H9 (cell line): ENCODE measurements at regions not wholly inside any gene's neighbourhood (a gene's known extent, or its start where the extent isn't known, plus 50 kb on each side); places are given as distances from the start of the nearest gene placed in this dataset.

Experiments
- DNase-seq: peaks from one replicate; pipeline ENCODE4 v3.0.0-alpha.2; 2017
- H2AFZ ChIP-seq: one replicate; pipeline ENCODE4 v1.6.1; 2013; ENCODE audit warnings: mild to moderate bottlenecking, low read length, control low read depth, moderate library complexity
- H2AK5ac ChIP-seq: 2 replicates; pipeline ENCODE4 v1.6.1; 2013; ENCODE audit warnings: low read length, control low read depth, mixed read lengths; ENCODE audit not compliant: insufficient read length
- H2BK120ac ChIP-seq: one replicate; pipeline ENCODE4 v1.6.1; 2013; ENCODE audit warnings: low read depth, mild to moderate bottlenecking, low read length, control low read depth, inconsistent platforms; ENCODE audit not compliant: poor library complexity, severe bottlenecking
- H2BK12ac ChIP-seq: 2 replicates; pipeline ENCODE4 v1.6.1; 2013; ENCODE audit warnings: low read length, control low read depth, mixed read lengths, low read depth; ENCODE audit not compliant: insufficient read length
- H2BK15ac ChIP-seq: 2 replicates; pipeline ENCODE4 v1.6.1; 2013; ENCODE audit warnings: low read depth, low read length, control low read depth
- H2BK20ac ChIP-seq: one replicate; pipeline ENCODE4 v1.6.1; 2013; ENCODE audit warnings: low read depth, mild to moderate bottlenecking, low read length, control low read depth, inconsistent platforms; ENCODE audit not compliant: poor library complexity, severe bottlenecking
- H2BK5ac ChIP-seq: 2 replicates; pipeline ENCODE4 v1.6.1; 2013; ENCODE audit warnings: low read length, control low read depth, mixed read lengths; ENCODE audit not compliant: insufficient read length
- H3K14ac ChIP-seq: 2 replicates; pipeline ENCODE4 v1.6.1; 2013; ENCODE audit warnings: low read length, control low read depth; ENCODE audit not compliant: insufficient read depth
- H3K18ac ChIP-seq: 2 replicates; pipeline ENCODE4 v1.6.1; 2013; ENCODE audit warnings: low read depth, mild to moderate bottlenecking, mixed read lengths, low read length, control low read depth; ENCODE audit not compliant: insufficient read length
- H3K23ac ChIP-seq: 2 replicates; pipeline ENCODE4 v1.6.1; 2013; ENCODE audit warnings: low read length, control low read depth, mixed read lengths, low read depth; ENCODE audit not compliant: insufficient read length
- H3K23me2 ChIP-seq: 2 replicates; pipeline ENCODE4 v1.6.1; 2013; ENCODE audit warnings: low read depth, mild to moderate bottlenecking, mixed read lengths, low read length, control low read depth; ENCODE audit not compliant: insufficient read length, poor library complexity, severe bottlenecking
- H3K27ac ChIP-seq: 2 replicates; pipeline ENCODE4 v1.5.1; 2013; ENCODE audit warnings: low read length, control low read depth, mixed read lengths, low read depth; ENCODE audit not compliant: insufficient read length
- H3K27me3 ChIP-seq: 2 replicates; pipeline ENCODE4 v1.6.1; 2013; ENCODE audit warnings: low read length, control low read depth, inconsistent platforms; ENCODE audit not compliant: insufficient read depth
- H3K4ac ChIP-seq: 2 replicates; pipeline ENCODE4 v1.6.1; 2013; ENCODE audit warnings: low read depth, mild to moderate bottlenecking, control low read depth, inconsistent platforms, low read length, moderate library complexity
- H3K4me1 ChIP-seq: 2 replicates; pipeline ENCODE4 v1.6.1; 2013; ENCODE audit warnings: low read length, control low read depth, inconsistent platforms; ENCODE audit not compliant: insufficient read depth
- H3K4me2 ChIP-seq: 2 replicates; pipeline ENCODE4 v1.6.1; 2013; ENCODE audit warnings: low read length, control low read depth, mixed read lengths; ENCODE audit not compliant: insufficient read length, insufficient read depth
- H3K56ac ChIP-seq: 2 replicates; pipeline ENCODE4 v1.6.1; 2013; ENCODE audit warnings: low read depth, mild to moderate bottlenecking, mixed read lengths, low read length, control low read depth; ENCODE audit not compliant: insufficient read length
- H3K79me1 ChIP-seq: 2 replicates; pipeline ENCODE4 v1.6.1; 2013; ENCODE audit warnings: low read depth, mild to moderate bottlenecking, moderate library complexity, low read length, control low read depth, inconsistent platforms; ENCODE audit not compliant: insufficient read depth, poor library complexity, severe bottlenecking
- H3K79me2 ChIP-seq: 2 replicates; pipeline ENCODE4 v1.6.1; 2013; ENCODE audit warnings: low read length, control low read depth, inconsistent platforms; ENCODE audit not compliant: insufficient read depth
- H3K9ac ChIP-seq: 2 replicates; pipeline ENCODE4 v1.6.1; 2013; ENCODE audit warnings: low read length, control low read depth, mixed read lengths; ENCODE audit not compliant: insufficient read length; ENCODE audit errors: extremely low read depth
- H3K9me3 ChIP-seq: one replicate; pipeline ENCODE4 v1.6.1; 2013; ENCODE audit warnings: low read depth, low read length, inconsistent platforms; ENCODE audit not compliant: control insufficient read depth
- H3T11ph ChIP-seq: one replicate; pipeline ENCODE4 v1.6.1; 2013; ENCODE audit warnings: mild to moderate bottlenecking, low read length, control low read depth, inconsistent platforms
- H4K20me1 ChIP-seq: one replicate; pipeline ENCODE4 v1.6.1; 2013; ENCODE audit not compliant: control insufficient read depth, insufficient read length, insufficient read depth
- H4K5ac ChIP-seq: 2 replicates; pipeline ENCODE4 v1.6.1; 2013; ENCODE audit warnings: low read depth, mild to moderate bottlenecking, mixed read lengths, low read length, control low read depth; ENCODE audit not compliant: insufficient read length
- H4K8ac ChIP-seq: replicated peaks from 2 replicates; pipeline ENCODE4 v1.6.1; 2013; ENCODE audit warnings: low read length, control low read depth, mixed read lengths, low read depth; ENCODE audit not compliant: insufficient read length
- H4K91ac ChIP-seq: 2 replicates; pipeline ENCODE4 v1.6.1; 2013; ENCODE audit warnings: low read depth, mild to moderate bottlenecking, moderate library complexity, mixed read lengths, low read length, control low read depth; ENCODE audit not compliant: insufficient read length
- H3K27ac Mint-ChIP-seq, 3 experiments: 2 replicates in 2 of 3; 3 replicates in 1 of 3; pipeline ENCODE4 v1.8.0; 2020 to 2021; ENCODE audit warnings: mixed read lengths in 3 of 3, mild to moderate bottlenecking in 1 of 3, moderate library complexity in 1 of 3
- H3K27me3 Mint-ChIP-seq: 2 replicates; pipeline ENCODE4 v1.8.0; 2021; ENCODE audit warnings: low read depth, mild to moderate bottlenecking, moderate library complexity, mixed read lengths
- H3K36me3 Mint-ChIP-seq, 3 experiments: 2 replicates in 2 of 3; 3 replicates in 1 of 3; pipeline ENCODE4 v1.8.0; 2020 to 2021; ENCODE audit warnings: low read depth in 3 of 3, mixed read lengths in 3 of 3; ENCODE audit not compliant: insufficient read depth in 1 of 3
- H3K4me1 Mint-ChIP-seq, 2 experiments: 2 replicates each; pipeline ENCODE4 v1.8.0; 2020; ENCODE audit warnings: mixed read lengths in 2 of 2
- H3K4me3 Mint-ChIP-seq, 2 experiments: 2 replicates in 1 of 2; 3 replicates in 1 of 2; pipeline ENCODE4 v1.8.0; 2020 to 2021; ENCODE audit warnings: mild to moderate bottlenecking in 2 of 2, mixed read lengths in 2 of 2, moderate library complexity in 1 of 2
- H3K9me3 Mint-ChIP-seq, 2 experiments: 2 replicates in 1 of 2; 3 replicates in 1 of 2; pipeline ENCODE4 v1.8.0; 2020; ENCODE audit warnings: mild to moderate bottlenecking in 2 of 2, mixed read lengths in 2 of 2, moderate library complexity in 1 of 2
- CTCF ChIP-seq: fragments of 200-600 bp; sonication (generic); conservative IDR thresholded peaks from 3 replicates; pipeline ENCODE4 v1.8.0; 2021; ENCODE audit warnings: antibody characterized with exemption, mild to moderate bottlenecking
- WGBS: extraction: QIAGEN DNeasy Blood & Tissue Kit; methylation state at CpG from one replicate; pipeline ENCODE4 v1.1.7; 2013; ENCODE audit warnings: missing lambda C conversion rate, low lambda C conversion rate, mixed read lengths; ENCODE audit not compliant: insufficient read length; ENCODE audit errors: extremely low coverage; 5-methylcytosine and 5-hydroxymethylcytosine counted together

DNA sequence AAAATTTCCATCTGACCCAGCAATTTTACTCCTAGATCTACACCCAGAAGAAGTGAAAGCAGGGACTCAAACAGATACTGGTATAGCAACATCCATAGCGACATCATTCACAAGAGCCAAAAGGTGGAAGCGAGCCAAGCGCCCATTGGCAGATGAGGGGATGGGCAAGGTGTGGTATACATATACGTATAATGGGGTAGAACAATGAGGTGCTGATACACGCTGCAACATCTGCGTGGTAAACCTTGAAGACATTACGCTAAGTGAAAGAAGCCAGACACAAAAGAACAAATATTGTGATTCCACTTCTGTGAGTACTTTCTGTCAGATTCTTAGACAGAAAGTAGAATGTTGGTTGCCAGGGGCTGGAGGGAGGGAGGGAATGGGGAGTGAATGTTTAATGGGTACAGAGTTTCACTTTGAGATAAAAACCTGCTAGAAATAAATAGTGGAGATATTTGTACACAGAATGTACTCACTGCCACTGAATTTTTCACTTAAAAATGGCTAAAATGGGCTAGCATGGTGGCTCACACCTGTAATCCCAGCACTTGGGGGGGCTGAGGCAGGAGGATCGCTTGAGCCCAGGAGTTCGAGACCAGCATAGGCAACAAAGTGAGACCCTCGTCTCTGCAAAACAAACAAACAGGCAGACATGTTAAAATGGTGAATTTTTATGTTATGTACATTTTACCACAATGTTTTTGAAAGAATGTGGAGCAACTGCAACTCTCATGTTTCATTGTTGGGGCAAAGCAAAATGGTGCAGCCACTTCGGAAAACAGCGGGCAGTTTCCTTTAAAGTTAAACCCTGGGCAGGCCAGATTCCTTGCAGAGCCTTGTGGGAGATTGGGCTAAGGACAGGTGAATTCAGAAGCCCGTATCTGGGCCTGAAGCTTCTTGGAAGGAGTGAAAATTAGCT lies 103.4 kb upstream of the MYCN start:
- Histone ChIP-seq H3K14ac (no peak overlapping the region), H3T11ph (no peak overlapping the region), H2BK5ac (no peak overlapping the region), H3K56ac (no peak overlapping the region), H2BK20ac (no peak overlapping the region), H3K23me2 (no peaks in the 10 kb centered on the region), H2AK5ac (no peak overlapping the region), H4K91ac (no peak overlapping the region), H2BK120ac (no peak overlapping the region), H3K4me2 (no peak overlapping the region), H3K27me3 (no peaks in the 10 kb centered on the region), H2BK12ac (no peak overlapping the region), H3K23ac (no peak overlapping the region), H3K79me1 (no peaks in the 10 kb centered on the region), H3K9ac (no peak overlapping the region), H3K4me1 (no peaks in the 10 kb centered on the region), H3K18ac (no peak overlapping the region), H4K8ac (no peak overlapping the region), H4K5ac (no peak overlapping the region), H3K79me2 (no peaks in the 10 kb centered on the region), H3K27ac (no peak overlapping the region), H4K20me1 (no peaks in the 10 kb centered on the region), H2AFZ (no peak overlapping the region), H3K9me3 (no peaks in the 10 kb centered on the region), H3K4ac (no peak overlapping the region), H2BK15ac (no peak overlapping the region)
- WGBS: no CpG with 5 or more reads among the region's 13 CpGs
- Mint-ChIP-seq H3K27me3 (peaks cover 2% of the 10 kb centered on the region; the same call in 1 of the 2 replicates), H3K4me3 (no peak overlapping the region), H3K36me3 (no peaks in the 10 kb centered on the region; a peak in 1 of 7 replicates), H3K9me3 (peaks cover 0 to 2% of the 10 kb centered on the region in 2 experiments; a peak in 2 of 5 replicates), H3K27ac (no peak overlapping the region), H3K4me1 (no peaks in the 10 kb centered on the region)
- TF ChIP-seq CTCF: no peak
- no peak for DNase-seq
